Psoas muscle (tissue), 7 donors: ENCODE measurements at regions not wholly inside any gene's neighbourhood (a gene's known extent, or its start where the extent isn't known, plus 50 kb on each side); places are given as distances from the start of the nearest gene placed in this dataset.

Experiments used
- ATAC-seq, 4 donors: fragments of 200-7000 bp; cut with Tn5 transposase; one replicate each; pipeline ENCODE4 v1.9.1; 2020; ENCODE audit warnings: moderate library complexity in 3 of 4, mild to moderate bottlenecking in 2 of 4
- DNase-seq, 2 donors: peaks; one replicate each; pipeline ENCODE4 v3.0.0-alpha.2; 2020
- H3K27ac ChIP-seq: fragments of 200-600 bp; one replicate; pipeline ENCODE4 v1.8.0; 2022
- H3K27me3 ChIP-seq, 3 donors: fragments of 200-600 bp in 1 of 3; one replicate each; pipeline versions ENCODE4 v1.6.1 to v1.8.0; 2013 to 2022; ENCODE audit warnings: low read length in 2 of 3, mild to moderate bottlenecking in 2 of 3, moderate library complexity in 1 of 3; ENCODE audit not compliant: insufficient read depth in 3 of 3
- H3K36me3 ChIP-seq, 2 donors: fragments of 200-600 bp in 1 of 2; one replicate each; pipeline versions ENCODE4 v1.6.1 to v1.8.0; 2013 to 2022; ENCODE audit warnings: low read depth in 1 of 2, mild to moderate bottlenecking in 1 of 2, moderate library complexity in 1 of 2; ENCODE audit not compliant: insufficient read depth in 1 of 2
- H3K4me1 ChIP-seq: fragments of 200-600 bp; one replicate; pipeline ENCODE4 v1.8.0; 2022
- H3K4me3 ChIP-seq: fragments of 200-600 bp; one replicate; pipeline ENCODE4 v1.8.0; 2022; ENCODE audit warnings: mild to moderate bottlenecking
- H3K9me3 ChIP-seq: fragments of 200-600 bp; one replicate; pipeline ENCODE4 v1.8.0; 2022
- CTCF ChIP-seq: fragments of 200-600 bp; IDR thresholded peaks from one replicate; pipeline ENCODE4 v1.8.0; 2022; ENCODE audit warnings: antibody characterized with exemption
- WGBS, 3 donors: extraction: QIAGEN DNeasy Blood & Tissue Kit; methylation state at CpG; one replicate each; pipeline versions ENCODE4 v1.1.6 to v1.1.7; 2013; 5-methylcytosine and 5-hydroxymethylcytosine counted together
- intact Hi-C, 2 donors: fragments of 100-400 bp; cut with DNase I; formaldehyde crosslinking; loops; one replicate each; pipeline versions ENCODE4 v1.11.0 to v1.14.2; 2022
- donor health status: healthy with polysubstance abuse.
- donor health status: DM: no; HTN: no; CAD: no; lungs with moderate emphysema.
- donor health status: Bipolar disorder and iron deficiency.
- donor health status: healthy.
- donor health status: DM: yes; HTN: yes; CAD: no.
- donor health status: DM: no; HTN: no; CAD: no.
- donor health status: DM: yes; HTN: yes; CAD: no.

DNA sequence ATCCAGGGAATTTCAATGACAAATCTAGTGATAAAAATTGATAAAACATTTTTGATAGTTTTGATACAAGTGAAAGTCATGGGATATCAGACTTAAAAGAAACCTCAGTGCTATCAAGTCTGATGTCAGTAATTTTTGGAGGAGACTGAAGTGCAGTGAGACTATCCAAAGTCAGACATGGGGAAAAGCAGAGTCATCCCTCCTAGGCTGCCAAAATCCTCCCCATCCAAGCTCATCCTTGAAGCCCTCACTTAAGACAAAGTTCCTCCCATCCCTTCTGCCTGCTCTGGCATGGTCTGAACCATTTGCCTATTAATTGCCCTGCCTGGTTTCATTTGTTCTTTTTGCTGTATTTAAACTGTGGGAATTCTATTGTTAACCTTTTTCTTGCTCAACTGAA, 456.9 kb upstream of the UBE2E2 start:
- no peak for DNase-seq
- intact Hi-C loops = no loop called here
- Histone ChIP-seq H3K9me3 (no peaks in the 10 kb centered on the region), H3K4me1 (no peaks in the 10 kb centered on the region), H3K27ac (no peak overlapping the region), H3K27me3 (no peaks in the 10 kb centered on the region), H3K36me3 (no peaks in the 10 kb centered on the region), H3K4me3 (no peak overlapping the region)
- TF ChIP-seq CTCF = no peak
- ATAC-seq = no peak

DNA sequence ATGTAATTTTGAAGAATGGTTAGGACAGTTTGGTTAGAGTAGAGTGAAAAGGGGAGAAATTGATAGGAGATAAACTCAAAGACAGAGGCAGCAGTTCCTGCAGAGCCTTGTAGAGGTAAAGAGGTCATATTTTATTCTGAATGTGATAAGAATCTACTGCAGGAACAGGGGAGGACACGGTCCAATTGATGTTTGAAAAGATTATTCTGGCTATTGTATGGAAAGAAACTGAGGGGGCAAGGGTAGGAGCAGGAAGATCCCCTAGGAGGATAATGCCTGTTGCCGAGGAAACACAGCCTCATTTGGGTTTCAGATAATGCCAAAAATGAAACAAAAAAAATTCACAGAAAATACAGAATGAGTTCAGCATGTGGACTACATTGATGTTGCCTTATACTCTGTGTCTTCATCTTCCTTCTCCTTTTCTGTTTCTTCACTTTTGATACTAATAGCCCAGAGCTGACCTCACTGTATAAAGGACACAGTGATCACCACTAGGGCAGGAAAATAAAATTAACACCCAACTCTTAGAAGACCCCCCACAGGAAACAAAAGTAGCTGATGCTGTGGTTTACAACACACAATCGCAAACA, 454.6 kb upstream of the UBE2E2 start:
- H3K27me3 ChIP-seq = no peaks in the 10 kb centered on the region
- WGBS, 3 donors = 44 to 51% (median 45%) methylated on average over 3 of the region's 3 CpGs
- ATAC-seq = no peak
- no peak overlapping the region for H3K4me3 ChIP-seq
- H3K4me1 ChIP-seq = no peaks in the 10 kb centered on the region
- H3K36me3 ChIP-seq = no peaks in the 10 kb centered on the region
- TF ChIP-seq CTCF = no peak
- H3K27ac ChIP-seq = no peak overlapping the region
- no peaks in the 10 kb centered on the region for H3K9me3 ChIP-seq
- intact Hi-C loops = no loop called here
- DNase-seq = no peak

GRCh38 chr3:22759636-22760310, 443.4 kb upstream of the UBE2E2 start:
- no peak for ATAC-seq
- TF ChIP-seq CTCF = no peak
- H3K4me1 ChIP-seq = no peaks in the 10 kb centered on the region
- peaks cover 3% of the 10 kb centered on the region for H3K9me3 ChIP-seq
- intact Hi-C loops = no loop called here
- 78 to 83% (median 81%) methylated on average over 3 of the region's 3 CpGs for WGBS, 3 donors
- no peaks in the 10 kb centered on the region for H3K36me3 ChIP-seq
- no peak overlapping the region for H3K4me3 ChIP-seq
- no peak for DNase-seq
- no peaks in the 10 kb centered on the region for H3K27me3 ChIP-seq
- H3K27ac ChIP-seq = no peak overlapping the region

- ATAC-seq (no peak), DNase-seq (no peak)
- H3K4me3 ChIP-seq = no peak overlapping the region
- H3K4me1 ChIP-seq = no peaks in the 10 kb centered on the region
- peaks cover 0 to 2% (median 0%) of the 10 kb centered on the region in 3 donors for H3K27me3 ChIP-seq
- intact Hi-C loops = no loop called here
- TF ChIP-seq CTCF = no peak
- no peak overlapping the region for H3K27ac ChIP-seq
- peaks cover 3% of the 10 kb centered on the region for H3K9me3 ChIP-seq
- H3K36me3 ChIP-seq = no peaks in the 10 kb centered on the region
These were observed 437.4 kb upstream of the UBE2E2 start for GRCh38 chr3:22765679-22766078.

DNA sequence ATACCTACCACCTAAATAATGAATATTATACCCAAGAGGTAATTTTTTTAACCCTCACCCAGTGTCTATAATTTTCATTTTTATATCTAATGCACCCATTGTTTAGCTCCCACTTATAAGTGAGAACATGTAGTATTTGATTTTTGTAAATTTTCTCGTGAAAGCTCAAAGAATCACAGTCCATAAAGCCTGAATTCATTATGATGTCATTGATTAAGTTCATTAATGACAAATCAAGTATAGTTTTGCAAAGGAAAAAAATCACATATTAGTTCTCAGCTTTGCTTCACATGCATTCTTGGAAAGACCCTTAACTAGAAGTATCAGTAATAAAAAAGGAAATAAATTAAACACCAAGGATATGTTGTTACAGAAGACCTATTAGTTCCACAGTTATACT, 425.3 kb upstream of the UBE2E2 start:
- 74 to 90% (median 77%) methylated on average over 1 of the region's 1 CpG for WGBS, 3 donors
- H3K4me3 ChIP-seq = no peak overlapping the region
- H3K27me3 ChIP-seq = no peaks in the 10 kb centered on the region
- DNase-seq (no peak), ATAC-seq (no peak)
- H3K36me3 ChIP-seq = no peaks in the 10 kb centered on the region
- intact Hi-C loops = no loop called here
- no peaks in the 10 kb centered on the region for H3K9me3 ChIP-seq
- H3K27ac ChIP-seq = no peak overlapping the region
- TF ChIP-seq CTCF = no peak
- H3K4me1 ChIP-seq = no peaks in the 10 kb centered on the region
